ENCODE measurements at regions not wholly inside any gene's neighbourhood (a gene's known extent, or its start where the extent isn't known, plus 50 kb on each side); places are given as distances from the start of the nearest gene placed in this dataset.
"Not testable (repeated sequence)": the region's sequence is repeated elsewhere in the genome, so short reads cannot be mapped to it uniquely, and the experiment has no call there.

DNA sequence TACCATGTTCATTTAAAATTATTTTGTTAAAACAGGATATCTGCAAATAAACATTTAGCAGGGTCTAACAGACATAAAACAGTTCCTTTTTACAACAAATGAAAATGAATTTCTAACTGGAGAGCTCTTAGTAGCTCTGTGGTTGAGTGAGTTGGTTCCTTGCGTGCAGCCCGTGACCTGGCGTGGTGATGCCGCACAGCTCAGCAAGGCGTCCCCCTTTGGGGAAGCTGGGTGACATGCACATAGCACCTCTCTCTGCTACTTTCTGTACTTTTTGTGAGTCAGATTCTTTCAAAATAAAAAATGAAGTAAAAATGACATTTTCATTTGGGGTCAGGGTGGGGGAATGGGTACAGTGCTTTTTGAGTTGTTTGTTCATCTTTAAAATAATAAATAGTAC, 73.3 kb upstream of the CRYM start:
- not testable (repeated sequence) for H3K4me3 Mint-ChIP-seq; H3K9me3 Mint-ChIP-seq; H3K27me3 Mint-ChIP-seq (ENCODE audit: insufficient read depth); DNase-seq; H3K4me1 Mint-ChIP-seq (ENCODE audit: low read depth); H3K36me3 Mint-ChIP-seq (ENCODE audit: low read depth); H3K27ac Mint-ChIP-seq

DNA sequence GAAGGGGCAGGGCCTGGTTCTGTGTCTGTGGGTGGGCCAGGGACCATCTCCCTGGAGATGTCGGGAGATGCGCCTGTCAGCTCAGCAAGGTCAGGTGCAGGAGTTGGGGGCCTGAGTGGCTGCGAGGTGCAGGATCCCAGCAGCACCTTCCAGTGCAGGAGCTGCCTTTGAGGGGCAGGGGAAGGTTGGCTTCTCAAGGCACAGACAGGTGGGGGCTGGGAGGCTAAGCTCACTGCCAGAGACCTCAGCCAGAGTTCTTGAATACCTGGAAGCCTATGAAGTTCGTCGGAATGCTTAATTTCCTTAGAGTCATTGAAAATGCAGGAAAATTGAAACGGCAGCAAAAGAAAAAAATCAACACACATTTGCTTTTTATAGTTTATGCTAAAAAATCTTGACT, 72.8 kb upstream of the CRYM start:
- not testable (repeated sequence) for H3K4me3 Mint-ChIP-seq; DNase-seq; H3K27ac Mint-ChIP-seq; H3K9me3 Mint-ChIP-seq; H3K36me3 Mint-ChIP-seq (ENCODE audit: low read depth); H3K27me3 Mint-ChIP-seq (ENCODE audit: insufficient read depth); H3K4me1 Mint-ChIP-seq (ENCODE audit: low read depth)

DNA sequence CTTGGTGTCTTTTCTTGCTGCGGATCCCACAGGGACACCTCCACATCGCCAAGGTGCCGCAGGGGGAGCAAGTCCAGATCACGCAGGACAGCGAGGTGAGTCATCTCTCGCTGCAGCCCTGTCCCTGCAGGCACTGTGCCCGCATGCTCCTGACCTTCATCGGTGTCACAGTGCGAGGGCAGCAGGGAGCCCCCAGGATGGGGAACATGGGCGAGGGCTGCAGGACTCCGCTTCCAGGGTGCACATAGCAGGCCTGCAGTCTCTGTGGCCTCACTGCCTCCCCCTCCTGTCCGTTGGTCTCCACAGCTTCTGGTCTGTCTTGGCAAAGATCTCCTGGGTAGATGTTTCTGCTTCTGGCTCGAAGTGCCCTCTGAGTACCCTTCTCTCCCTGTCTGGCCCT, 71.2 kb upstream of the CRYM start:
- not testable (repeated sequence) for H3K36me3 Mint-ChIP-seq (ENCODE audit: low read depth); H3K4me3 Mint-ChIP-seq; H3K9me3 Mint-ChIP-seq; H3K27ac Mint-ChIP-seq; H3K4me1 Mint-ChIP-seq (ENCODE audit: low read depth); DNase-seq; H3K27me3 Mint-ChIP-seq (ENCODE audit: insufficient read depth)

DNA sequence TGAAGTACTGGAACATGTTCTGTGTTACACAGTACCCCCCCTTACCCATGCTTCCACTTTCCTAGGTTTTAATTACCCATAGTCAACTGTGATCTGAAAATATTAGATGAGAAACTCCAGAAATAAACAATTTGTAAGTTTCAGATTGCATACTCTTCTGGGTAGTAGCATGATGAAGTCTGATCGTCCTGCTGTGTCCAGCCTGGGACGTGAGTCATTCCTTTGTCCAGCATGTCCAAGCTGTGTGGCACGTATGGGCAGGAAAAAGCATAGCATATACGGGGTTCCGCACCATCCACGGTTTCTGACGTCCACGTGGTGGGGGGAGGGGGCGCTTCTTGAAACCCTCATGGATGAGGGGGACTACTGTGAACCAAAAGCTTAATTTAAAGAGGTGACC, 70.7 kb upstream of the CRYM start:
- H3K9me3 Mint-ChIP-seq; H3K36me3 Mint-ChIP-seq (ENCODE audit: low read depth); H3K27me3 Mint-ChIP-seq (ENCODE audit: insufficient read depth); H3K4me1 Mint-ChIP-seq (ENCODE audit: low read depth); H3K4me3 Mint-ChIP-seq; DNase-seq; H3K27ac Mint-ChIP-seq: not testable (repeated sequence)

DNA sequence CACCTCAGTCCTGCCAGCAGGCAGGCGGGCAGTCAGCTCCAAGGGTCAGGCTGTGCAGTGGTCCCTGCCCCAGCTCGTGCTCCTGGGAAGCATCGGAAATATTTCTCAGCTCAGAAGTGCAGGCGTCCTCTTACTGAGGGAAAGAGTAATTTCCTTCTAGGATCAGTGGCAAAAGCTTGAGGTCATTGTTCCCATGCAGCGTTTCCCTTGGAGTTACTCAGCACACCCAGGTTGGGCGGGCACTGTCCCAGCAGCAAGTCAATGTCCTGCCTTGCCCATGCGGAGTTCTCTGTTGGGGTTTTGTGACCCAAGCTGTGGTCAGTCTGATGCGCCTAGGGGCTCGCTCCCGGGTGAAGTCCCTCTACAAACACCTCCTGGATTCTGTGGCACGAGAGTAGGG, 69.4 kb upstream of the CRYM start:
- H3K27ac Mint-ChIP-seq; H3K27me3 Mint-ChIP-seq (ENCODE audit: insufficient read depth): not testable (repeated sequence)

DNA sequence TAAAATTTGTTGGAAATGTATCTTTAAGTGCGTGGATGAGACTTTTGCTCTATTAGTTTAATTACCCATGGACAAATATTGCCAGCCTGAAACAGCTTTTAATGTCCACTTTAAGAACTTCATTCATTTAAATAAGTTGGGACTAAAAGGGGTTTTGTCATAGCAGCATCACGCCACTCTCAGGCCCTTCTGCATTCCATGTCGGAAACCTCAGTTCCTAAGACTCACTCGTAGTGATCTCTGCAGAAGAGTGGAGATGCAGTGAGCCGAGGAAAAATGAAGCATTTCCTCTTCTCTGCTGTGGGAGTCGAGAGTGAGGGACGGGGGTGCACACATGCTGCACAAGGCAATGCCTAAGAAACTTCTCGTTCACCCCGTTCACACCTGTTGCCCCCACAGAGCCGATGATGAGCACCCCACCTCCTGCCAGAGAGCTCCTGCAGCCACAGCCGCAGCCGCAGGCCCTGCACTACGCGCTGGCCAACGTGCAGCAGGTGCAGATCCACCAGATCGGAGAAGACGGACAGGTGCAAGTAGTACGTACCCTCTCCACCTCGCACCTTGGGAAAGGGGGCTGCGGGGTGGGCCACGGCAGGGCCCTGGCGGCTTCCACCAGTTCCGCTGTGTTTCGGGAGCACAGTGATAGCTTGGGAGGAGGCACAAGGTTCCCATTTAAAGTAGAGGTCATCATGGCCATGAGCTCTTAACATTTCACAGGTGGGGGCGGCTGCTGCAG, 68.8 kb upstream of the CRYM start:
- H3K27ac Mint-ChIP-seq; H3K4me1 Mint-ChIP-seq (ENCODE audit: low read depth); H3K9me3 Mint-ChIP-seq; H3K36me3 Mint-ChIP-seq (ENCODE audit: low read depth); DNase-seq; H3K4me3 Mint-ChIP-seq; H3K27me3 Mint-ChIP-seq (ENCODE audit: insufficient read depth): not testable (repeated sequence)

More for the DNA sequence above, 69.4 kb upstream of the CRYM start:
- not testable (repeated sequence) for H3K9me3 Mint-ChIP-seq; H3K4me3 Mint-ChIP-seq; DNase-seq; H3K4me1 Mint-ChIP-seq (ENCODE audit: low read depth); H3K36me3 Mint-ChIP-seq (ENCODE audit: low read depth)

DNA sequence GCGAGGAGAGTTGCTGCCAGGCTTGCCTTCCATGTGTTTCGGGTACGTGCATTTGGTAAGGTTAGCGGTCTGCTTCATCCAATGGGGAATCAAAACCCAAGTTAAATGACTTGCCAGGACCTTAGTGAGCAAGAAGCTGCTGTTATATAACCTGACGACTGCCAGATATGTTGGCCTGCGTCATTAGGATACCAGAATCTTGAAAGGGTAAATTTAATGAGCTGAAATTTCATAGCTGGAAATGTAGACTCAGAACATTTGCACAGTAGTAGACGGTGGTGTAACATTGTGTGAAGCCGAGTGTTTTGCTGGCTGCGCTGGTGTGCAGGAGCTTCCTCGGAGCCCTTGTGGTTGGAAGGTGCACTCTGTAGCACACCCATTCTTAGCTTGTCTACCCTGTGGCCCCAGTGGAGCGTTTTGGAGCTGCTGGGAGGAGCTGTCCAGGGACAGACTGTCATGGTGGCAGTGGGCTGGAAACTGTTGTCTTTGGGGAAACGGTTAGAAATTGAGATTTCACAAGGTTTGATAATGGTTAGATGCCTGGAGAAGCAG, 66.3 kb upstream of the CRYM start:
- DNase-seq; H3K27ac Mint-ChIP-seq; H3K4me1 Mint-ChIP-seq (ENCODE audit: low read depth); H3K4me3 Mint-ChIP-seq; H3K9me3 Mint-ChIP-seq; H3K27me3 Mint-ChIP-seq (ENCODE audit: insufficient read depth); H3K36me3 Mint-ChIP-seq (ENCODE audit: low read depth): not testable (repeated sequence)

DNA sequence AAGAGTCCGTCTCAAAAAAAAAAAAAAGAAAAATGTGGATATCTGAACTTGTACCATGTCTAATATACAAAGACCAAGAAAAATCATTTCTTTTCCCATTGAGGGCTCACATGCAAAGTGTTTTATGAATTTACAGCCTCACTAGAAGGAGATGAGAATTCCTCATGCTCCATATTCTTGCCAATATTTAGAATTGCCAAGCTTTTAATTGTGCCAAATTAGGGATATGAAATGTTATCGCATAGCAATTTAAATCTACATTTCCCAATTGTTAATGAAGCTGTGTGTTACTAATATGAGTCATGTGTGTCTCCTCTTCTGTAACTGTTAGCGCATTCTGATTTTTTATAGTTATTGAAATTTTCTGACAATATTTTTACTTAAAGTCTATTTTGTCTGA, 63.0 kb upstream of the CRYM start:
- Mint-ChIP-seq H3K4me1 (ENCODE audit: low read depth) (peaks cover 20% of the 10 kb centered on the region), H3K4me3 (no peak overlapping the region), H3K27ac (no peak overlapping the region), H3K36me3 (ENCODE audit: low read depth) (peaks cover 4% of the 10 kb centered on the region), H3K9me3 (no peaks in the 10 kb centered on the region), H3K27me3 (ENCODE audit: insufficient read depth) (no peaks in the 10 kb centered on the region)
- TF ChIP-seq, protein P1, sequence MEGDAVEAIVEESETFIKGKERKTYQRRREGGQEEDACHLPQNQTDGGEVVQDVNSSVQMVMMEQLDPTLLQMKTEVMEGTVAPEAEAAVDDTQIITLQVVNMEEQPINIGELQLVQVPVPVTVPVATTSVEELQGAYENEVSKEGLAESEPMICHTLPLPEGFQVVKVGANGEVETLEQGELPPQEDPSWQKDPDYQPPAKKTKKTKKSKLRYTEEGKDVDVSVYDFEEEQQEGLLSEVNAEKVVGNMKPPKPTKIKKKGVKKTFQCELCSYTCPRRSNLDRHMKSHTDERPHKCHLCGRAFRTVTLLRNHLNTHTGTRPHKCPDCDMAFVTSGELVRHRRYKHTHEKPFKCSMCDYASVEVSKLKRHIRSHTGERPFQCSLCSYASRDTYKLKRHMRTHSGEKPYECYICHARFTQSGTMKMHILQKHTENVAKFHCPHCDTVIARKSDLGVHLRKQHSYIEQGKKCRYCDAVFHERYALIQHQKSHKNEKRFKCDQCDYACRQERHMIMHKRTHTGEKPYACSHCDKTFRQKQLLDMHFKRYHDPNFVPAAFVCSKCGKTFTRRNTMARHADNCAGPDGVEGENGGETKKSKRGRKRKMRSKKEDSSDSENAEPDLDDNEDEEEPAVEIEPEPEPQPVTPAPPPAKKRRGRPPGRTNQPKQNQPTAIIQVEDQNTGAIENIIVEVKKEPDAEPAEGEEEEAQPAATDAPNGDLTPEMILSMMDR (IDR thresholded peaks at IDR 0.05), result no peak
- no peak for DNase-seq

- TF ChIP-seq, protein P1 (IDR thresholded peaks at IDR 0.05), result no peak
- no peak overlapping the region for H3K27ac Mint-ChIP-seq
- H3K9me3 Mint-ChIP-seq, result no peaks in the 10 kb centered on the region
- peaks cover 2% of the 10 kb centered on the region; the same call in 1 of the 2 replicates for H3K27me3 Mint-ChIP-seq (ENCODE audit: insufficient read depth)
- H3K36me3 Mint-ChIP-seq (ENCODE audit: low read depth), result peaks cover 10% of the 10 kb centered on the region
- DNase-seq, result no peak
- H3K4me3 Mint-ChIP-seq, result no peak overlapping the region
- H3K4me1 Mint-ChIP-seq (ENCODE audit: low read depth), result peaks cover 31% of the 10 kb centered on the region
These were observed 61.9 kb upstream of the CRYM start for GRCh38 chr16:21339941-21340340.
